K562 (cell line): ENCODE measurements at regions not wholly inside any gene's neighbourhood (a gene's known extent, or its start where the extent isn't known, plus 50 kb on each side); places are given as distances from the start of the nearest gene placed in this dataset.

Source experiments
- MEF2A ChIP-seq: IDR thresholded peaks from 2 replicates; pipeline ENCODE4 v1.6.1; 2011; ENCODE audit warnings: low read depth, mild to moderate bottlenecking, low read length, moderate library complexity; ENCODE audit not compliant: control insufficient read depth
- MTA1 ChIP-seq: fragments of 450-650 bp; IDR thresholded peaks from 2 replicates; pipeline ENCODE4 v1.6.1; 2017; ENCODE audit warnings: borderline replicate concordance
- NFIC ChIP-seq: fragments of 450-650 bp; IDR thresholded peaks from 2 replicates; pipeline ENCODE4 v1.6.1; 2017; ENCODE audit warnings: mild to moderate bottlenecking, inconsistent platforms
- POLR2A ChIP-seq: fragments of 450-650 bp; conservative IDR thresholded peaks from 2 replicates; pipeline ENCODE4 v1.6.1; 2016
- RFX5 ChIP-seq: IDR thresholded peaks from 2 replicates; pipeline ENCODE4 v1.6.1; 2011; ENCODE audit warnings: low read depth, mild to moderate bottlenecking, improper control_type of control experiment, low read length
- SREBF1 ChIP-seq: fragments of 150-350 bp; IDR thresholded peaks from 2 replicates; pipeline ENCODE4 v1.6.1; 2014; ENCODE audit warnings: antibody characterized with exemption, low read depth, low read length, borderline replicate concordance
- ZBTB2 ChIP-seq: fragments of 450-650 bp; IDR thresholded peaks from 2 replicates; pipeline ENCODE4 v1.6.1; 2016; ENCODE audit warnings: antibody characterized with exemption
- TF ChIP-seq, protein P1 (sequence below), 3 experiments: IDR thresholded peaks in 2 of 3; conservative IDR thresholded peaks in 1 of 3; 2 replicates each; pipeline ENCODE4 v1.5.1; 2011 to 2012; ENCODE audit warnings: low read length in 3 of 3, mild to moderate bottlenecking in 3 of 3, control low read depth in 2 of 3, improper control_type of control experiment in 1 of 3, inconsistent platforms in 1 of 3, low read depth in 1 of 3, mixed read lengths in 1 of 3, moderate library complexity in 1 of 3; ENCODE audit not compliant: insufficient read depth in 2 of 3

GRCh38 chr6:144823131-144823530, 538.0 kb downstream of the UTRN start:
- TF ChIP-seq MEF2A (no peak), NFIC (no peak), MTA1 (no peak), POLR2A (no peak), SREBF1 (no peak), RFX5 (no peak), ZBTB2 (no peak)
- TF ChIP-seq, protein P1, sequence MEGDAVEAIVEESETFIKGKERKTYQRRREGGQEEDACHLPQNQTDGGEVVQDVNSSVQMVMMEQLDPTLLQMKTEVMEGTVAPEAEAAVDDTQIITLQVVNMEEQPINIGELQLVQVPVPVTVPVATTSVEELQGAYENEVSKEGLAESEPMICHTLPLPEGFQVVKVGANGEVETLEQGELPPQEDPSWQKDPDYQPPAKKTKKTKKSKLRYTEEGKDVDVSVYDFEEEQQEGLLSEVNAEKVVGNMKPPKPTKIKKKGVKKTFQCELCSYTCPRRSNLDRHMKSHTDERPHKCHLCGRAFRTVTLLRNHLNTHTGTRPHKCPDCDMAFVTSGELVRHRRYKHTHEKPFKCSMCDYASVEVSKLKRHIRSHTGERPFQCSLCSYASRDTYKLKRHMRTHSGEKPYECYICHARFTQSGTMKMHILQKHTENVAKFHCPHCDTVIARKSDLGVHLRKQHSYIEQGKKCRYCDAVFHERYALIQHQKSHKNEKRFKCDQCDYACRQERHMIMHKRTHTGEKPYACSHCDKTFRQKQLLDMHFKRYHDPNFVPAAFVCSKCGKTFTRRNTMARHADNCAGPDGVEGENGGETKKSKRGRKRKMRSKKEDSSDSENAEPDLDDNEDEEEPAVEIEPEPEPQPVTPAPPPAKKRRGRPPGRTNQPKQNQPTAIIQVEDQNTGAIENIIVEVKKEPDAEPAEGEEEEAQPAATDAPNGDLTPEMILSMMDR (IDR thresholded peaks at IDR 0.05 in 2 of 3, conservative IDR thresholded peaks at IDR 0.05 in 1 of 3; ENCODE audit: insufficient read depth in 2 of 3, low read depth in 1 of 3, low read length in 3 of 3) = no peak
